Epidermal melanocyte (primary cell): ENCODE measurements at regions not wholly inside any gene's neighbourhood (a gene's known extent, or its start where the extent isn't known, plus 50 kb on each side); places are given as distances from the start of the nearest gene placed in this dataset.

Source experiments
- DNase-seq: peaks from one replicate; pipeline ENCODE4 v3.0.0; 2011; ENCODE audit warnings: low spot score; ENCODE audit not compliant: insufficient read length

DNA sequence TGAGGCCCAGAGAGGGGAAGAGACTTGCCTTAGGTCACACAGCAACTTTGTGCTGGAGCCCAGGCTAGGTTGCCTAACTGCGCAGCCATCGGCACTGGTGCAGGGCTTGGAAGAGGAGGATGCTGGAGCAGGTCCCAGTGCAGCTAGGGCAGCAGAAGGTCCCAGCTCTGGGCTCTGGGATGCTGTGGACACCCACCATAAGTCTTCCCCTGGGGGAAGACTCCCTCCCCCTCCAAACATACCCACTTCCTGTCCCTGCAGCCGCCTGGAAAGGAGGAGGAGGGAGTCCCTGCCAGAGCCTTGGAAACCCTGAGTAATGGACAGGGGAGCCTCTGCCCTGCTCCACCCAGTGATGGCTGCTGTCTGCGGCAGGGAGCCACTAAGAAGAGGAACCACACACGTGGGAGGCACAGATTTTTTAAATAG is 93.6 kb downstream of the NCR2 start:
- DNase-seq: no peak

DNA sequence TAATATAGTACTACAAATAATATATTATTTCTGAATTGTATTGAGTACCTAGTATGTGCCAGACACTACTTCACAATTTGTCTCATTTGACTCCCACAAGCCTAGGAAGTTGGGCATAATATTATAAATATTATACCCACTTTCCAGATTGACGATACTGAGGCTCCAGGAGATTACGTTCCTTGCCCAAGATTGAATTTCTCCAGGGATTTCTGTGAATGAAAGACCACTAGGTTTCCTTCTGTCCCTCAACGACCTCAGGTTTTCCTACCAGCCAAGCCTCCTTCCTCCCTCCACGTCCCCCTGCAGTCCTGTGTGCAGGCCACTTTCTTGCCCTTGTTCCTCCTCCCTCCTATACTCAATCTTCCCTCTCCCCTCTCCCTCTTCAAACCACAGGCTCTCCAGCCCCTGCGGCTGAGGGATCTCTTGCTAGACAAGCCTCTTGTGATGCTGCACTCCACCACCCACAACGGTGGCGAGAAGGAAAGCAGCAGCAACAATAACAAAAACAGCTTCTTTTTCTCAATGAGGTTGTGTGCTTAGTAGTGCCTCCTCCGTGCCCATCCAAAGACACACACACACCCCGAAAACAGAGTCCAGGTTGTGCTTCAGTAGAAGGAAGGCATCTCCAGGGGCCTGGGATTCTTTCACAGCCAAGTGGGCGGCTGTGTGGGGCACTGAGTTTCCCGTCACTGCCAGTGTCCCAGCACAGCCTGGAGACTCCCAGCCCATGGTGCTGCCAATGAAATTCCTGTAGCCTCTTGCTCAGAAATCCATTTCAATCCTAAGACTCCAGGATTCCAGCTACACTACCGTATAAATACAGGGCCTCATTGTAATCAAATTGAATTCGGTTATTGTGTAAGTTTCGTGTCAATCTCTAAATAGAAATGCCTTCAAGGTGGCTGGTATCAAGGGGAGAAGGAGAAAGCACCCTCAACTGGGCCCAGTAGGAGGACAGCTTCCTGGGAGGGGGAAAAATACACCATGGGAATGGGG is 94.4 kb downstream of the NCR2 start:
- DNase-seq: no peak

DNA sequence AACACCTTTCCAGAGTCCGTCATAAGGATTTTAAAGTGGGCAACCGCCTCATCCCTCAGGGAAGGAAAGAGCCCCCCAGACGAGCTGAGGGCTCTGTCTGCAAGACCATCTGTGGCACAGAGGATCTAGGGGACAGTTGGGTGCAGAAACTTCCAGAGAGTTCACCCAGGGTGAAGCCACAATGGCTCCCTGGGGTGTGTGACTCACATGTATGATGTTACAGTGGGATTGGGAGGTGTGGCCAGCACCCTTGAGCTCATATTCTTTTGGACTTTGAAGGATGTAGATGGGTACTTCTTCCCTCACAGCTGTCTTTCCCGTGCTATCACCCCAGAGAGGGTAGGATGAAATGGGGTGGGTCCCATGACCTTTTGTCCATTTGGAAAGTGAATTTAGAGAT is 95.5 kb downstream of the NCR2 start:
- DNase-seq: no peak

DNA sequence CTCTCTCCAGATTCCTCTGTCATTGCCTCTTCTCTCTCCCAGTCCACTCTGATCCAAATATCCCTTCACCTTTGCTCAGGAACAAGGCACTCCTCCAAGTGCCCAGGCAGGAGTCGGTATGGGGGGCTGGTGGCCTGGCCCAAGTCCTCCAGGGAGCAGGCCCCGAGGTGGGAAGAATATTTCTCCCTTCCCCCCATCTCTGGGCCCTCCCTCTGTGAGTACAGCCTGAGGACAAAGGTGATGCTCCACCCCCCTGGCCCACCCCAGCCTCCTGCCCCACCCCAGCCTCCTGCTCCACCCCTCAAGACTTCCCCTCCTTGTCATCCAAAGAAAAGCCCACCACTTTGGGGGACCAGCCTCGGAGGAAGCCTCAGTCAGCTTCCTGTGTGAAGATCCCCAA is 96.9 kb downstream of the NCR2 start:
- no peak for DNase-seq

DNA sequence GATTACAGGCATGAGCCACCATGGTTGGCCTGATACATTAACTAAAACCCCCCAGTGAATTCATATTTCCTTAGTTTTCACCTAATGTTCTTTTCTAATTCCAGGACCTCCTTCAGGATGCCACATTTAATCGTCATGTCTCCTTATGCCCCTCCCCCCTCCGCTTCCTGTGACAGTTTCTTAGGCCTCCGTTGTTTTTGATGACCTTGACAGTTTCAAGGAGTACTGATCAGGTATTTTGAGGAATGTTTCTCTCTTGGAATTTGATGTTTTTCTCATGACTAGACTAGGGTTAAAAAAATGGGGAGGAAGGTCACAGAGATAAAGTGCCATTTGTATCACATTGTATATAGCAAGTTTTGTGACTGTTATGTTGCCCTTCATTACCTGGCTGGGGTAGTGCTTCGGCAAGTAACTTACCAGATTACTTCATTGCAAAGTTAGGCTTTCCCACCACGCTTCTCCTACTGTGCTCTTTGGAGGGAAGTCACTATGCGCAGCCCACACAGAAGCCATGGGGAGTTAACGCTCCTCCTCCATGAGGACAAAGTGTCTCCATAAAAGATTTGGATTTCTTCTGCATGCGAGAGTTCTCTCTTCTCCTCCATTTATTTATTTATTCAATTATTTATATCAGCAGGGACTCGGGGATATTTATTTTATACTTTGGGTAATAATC is 99.5 kb downstream of the NCR2 start:
- DNase-seq: no peak

DNA sequence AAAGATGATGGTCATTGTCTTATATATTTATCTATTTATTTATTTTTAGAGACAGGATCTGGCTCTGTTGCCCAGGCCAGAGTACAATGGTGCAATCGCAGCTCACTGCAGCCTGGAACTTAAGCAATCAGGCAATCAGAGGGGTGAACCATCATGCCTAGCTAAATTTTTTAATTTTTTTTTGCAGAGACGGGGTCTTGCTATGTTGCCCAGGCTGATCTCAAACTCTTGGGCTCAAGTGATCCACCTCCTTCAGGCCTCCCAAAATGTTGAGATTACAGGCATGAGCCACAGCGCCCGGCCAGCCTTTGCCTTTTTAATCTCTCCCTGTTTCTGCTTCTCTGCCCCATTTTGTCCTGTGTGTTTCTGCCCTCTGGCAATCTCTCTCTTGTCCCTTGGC is 102.2 kb downstream of the NCR2 start:
- no peak for DNase-seq

DNA sequence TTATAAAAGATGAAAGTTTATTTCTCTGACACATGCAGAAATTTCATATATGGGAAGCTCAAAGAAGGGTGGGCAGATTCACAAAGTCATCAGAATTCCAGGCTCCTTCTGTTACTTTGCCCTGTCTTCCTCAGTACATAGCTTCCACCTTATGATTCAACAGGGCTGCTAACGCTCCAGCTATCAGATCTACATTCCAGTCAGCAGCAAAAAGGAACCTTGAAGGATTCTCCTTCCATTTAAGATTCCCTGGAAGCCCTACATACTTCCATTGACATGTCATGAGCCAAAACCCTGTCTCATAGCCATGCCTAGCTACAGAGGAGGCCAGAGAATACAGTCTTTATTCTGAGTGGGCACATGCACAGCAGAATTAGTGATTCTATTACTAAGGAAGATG is 103.3 kb downstream of the NCR2 start:
- no peak for DNase-seq

DNA sequence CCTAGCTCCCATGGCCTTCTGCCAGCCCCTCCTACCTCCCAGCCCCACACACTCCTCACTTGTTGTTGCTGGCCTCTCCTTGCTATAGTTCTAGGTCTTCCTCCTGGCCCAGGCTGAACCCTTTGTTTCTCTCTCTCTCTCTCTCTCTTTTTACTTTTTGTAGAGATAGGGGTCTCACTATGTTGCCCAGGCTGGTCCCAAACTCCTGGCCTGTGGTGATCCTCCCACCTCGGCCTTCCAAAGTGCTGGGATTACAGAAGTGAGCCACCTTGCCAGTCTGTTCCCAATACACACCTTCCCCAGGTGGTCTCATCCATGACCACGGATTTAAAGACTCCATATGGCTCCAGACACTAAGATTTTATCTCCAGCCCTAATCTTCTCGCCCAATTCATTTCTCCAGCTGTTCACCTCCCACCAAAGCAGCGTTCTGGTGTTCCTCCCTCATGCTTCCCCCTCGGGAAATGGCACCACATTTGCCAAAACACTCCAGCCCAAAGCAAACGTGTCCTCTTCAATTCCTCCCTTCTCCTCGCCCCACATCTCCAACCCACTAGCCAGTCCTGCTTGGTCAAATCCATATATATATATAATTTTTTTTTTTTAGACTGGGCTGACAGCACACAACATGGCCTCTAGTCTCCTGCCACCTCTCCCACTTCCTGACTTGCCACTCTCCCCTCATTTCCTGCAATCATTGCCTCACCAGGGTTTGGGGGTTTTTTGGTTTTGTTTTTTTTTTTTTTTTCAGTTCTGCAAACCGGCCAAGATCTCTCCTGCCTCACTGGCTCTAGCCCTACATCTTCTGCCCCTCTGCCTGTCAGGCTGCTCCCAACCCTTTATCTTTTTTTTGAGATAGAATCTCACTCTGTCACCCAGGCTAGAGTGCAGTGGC is 104.4 kb downstream of the NCR2 start:
- no peak for DNase-seq

DNA sequence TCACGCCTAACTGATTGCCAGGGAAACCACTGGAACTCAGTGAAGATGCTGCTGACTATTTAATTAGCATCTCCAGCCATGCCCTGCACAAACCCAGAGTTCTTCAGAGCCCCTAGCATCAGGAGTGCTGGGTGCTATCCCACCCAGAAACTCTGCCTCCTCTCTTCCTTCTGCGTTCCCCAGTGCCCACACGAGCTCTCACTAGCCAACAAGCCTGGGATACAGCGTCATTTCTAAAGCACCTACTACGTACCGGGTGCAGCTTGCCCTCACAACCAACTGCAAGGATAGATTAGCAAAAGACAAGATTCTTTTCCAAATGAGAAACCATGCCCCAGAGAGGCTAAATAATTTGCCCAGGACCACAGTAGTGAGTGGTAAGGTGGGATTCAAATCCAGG is 105.2 kb upstream of the FOXP4 start:
- DNase-seq: no peak

DNA sequence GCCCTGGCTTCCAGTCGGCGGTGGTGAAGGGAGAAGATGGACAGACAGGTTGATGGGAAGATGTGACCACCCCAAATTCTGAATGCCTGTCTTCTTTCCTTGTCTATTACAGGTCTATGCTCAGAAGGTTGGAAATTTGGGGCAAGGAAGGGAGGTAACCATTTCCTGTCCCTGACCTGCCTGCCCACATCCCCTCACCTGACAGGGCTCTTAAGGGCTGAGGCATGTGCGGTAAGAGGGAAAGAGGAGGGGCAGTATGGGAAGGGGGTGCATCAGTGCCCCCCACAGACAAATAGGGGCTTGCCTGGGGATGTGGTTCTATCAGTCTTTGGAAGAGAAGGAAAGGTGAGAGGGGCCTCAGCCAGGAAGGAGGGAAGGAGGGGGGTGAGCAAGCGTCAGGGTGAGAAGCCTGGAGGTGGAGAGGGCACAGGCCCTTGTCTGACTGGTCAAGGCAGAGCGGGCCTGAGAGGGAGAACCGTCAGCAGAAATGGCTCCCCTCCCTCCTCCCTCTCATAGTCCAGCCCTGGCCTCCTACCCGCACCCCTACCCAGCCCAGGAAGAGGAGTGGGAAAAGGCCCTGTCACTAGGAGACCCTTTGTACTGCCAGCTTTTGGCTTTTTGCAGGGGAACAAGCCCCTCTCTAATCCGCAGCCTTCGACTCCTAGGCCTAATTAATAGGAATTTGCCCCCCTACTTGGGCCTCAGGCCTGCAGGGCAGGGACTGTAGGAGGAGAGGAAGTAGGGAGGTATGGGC is 104.4 kb upstream of the FOXP4 start:
- DNase-seq: no peak

DNA sequence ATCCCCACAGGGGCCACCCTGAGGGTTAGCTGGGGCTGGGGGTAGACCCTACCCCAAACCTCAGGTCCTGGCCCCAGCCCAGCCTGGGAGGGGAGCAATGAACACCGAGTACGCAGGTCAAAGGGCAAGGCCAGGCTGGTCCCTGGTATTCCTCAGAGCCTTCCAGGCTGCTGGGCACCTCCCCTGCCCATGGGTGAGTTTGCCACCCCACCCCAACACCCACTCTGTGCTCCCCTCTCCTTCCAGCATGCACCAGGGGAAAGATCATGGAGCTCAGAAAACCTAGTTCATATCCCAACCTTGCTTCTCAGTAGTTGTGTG is 103.9 kb upstream of the FOXP4 start:
- no peak for DNase-seq

DNA sequence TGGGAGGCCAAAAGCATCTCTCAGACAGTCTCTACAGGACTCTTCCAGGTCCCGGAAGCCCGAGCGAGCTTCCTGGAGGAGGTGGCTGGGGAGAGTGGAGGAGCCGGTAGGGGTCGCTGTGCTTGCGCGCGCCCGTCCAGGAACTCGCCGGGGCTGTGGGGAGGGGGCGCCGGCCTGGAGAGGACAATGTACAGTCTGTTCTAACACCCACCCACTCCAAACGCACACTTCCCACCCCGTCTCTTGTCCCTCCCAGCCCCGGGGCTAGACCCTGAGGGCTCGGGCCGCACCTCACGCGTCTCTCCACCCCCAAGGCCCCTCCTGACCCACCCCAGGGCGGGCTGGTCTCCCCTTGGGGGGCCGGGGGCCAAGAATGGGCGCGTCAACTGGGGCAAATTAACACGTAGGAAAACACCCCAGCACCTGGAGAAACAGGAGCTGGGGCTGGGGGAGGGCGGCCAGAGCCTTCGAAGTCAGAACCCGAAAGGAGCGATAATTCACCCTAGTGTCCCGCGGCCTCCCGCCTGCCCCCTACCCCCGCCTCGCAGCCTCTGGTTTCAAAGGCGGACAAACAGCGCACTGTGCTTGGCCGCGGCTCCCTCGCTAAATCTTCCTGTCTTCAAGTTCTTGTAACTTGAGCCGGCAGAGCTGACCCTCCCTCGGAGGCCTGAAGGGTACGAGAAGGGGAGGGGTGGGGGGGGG is 103.2 kb upstream of the FOXP4 start:
- peak; percentile 41 for DNase-seq

DNA sequence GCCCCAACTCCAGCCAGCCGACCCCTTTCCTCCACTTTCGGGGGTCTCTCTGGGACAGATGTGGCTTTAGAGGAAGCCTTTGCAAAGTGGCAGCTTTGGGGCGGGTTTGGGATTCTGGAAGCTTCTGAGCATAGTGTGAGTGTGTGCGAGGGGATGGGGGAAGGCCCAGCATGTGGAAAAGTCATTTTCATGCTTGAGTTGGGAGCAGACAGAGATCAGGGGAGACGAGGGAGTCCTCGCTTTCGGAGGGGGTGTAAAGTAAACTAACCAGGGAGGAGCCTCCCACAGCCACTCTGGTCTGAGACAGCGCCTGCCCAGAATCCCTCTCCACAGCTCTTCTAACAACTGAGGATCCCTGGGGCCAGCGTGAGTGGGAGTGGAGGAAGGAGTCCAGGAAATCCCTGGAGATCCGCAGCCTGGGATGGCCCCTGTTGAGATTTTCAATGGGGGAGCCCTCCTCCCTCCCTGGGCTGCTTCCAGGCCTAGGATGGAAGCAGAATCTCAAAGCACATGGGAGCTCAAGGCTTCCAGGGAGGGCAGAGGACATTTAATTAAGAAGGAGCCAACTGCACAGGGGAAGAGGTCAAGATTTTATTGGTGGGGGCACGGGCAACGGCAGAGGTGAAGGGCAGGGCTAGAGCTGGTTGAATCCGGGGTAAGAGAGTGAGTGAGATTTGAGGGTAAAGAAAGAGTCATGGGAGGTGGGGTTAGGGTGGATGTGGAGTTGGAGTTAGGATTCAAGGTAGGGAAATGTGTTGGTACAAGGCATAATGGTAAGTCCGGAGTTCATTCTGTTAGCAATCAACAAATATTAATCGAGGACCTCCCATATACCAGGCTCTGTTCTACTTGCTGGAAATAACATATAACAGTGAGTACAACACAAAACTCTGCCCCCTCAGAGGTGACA is 102.3 kb upstream of the FOXP4 start:
- DNase-seq: no peak

DNA sequence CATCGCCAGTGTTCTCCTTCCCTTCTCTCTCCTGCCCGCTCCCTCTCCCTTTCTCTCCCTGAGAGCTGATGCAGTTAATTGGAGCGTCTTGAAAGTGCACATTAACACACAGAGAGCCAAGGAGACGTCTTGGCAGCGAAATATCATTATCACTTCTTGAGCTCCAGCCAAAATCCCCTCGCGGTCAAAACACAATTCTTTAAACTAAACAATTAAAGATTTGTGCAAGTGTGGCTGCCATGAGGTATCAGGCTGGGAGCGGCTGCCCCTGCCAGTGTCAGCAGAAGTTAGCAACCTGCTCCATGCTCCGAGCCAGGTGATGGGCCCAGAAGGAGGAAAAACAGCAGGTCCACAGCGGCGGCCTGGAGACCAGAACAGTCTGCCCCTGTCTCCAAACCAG is 100.9 kb upstream of the FOXP4 start:
- no peak for DNase-seq

DNA sequence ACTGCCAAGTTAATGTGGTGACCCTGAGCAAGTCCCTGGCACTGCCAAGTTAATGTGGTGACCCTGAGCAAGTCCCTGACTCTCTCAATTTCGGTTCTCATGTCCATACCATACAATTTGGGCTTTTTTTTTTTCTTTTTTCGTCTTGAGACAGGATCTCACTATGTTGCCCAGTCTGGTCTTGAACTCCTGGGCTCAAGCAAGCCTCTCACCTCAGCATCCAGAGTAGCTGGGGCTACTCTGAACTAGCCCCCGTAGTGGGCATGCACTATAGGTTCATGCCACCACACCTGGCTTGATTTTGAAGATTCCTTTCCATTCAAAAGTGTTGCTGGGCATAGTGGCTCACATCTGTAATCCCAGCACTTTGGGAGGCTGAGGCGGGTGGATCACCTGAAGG is 100.0 kb upstream of the FOXP4 start:
- DNase-seq: no peak

DNA sequence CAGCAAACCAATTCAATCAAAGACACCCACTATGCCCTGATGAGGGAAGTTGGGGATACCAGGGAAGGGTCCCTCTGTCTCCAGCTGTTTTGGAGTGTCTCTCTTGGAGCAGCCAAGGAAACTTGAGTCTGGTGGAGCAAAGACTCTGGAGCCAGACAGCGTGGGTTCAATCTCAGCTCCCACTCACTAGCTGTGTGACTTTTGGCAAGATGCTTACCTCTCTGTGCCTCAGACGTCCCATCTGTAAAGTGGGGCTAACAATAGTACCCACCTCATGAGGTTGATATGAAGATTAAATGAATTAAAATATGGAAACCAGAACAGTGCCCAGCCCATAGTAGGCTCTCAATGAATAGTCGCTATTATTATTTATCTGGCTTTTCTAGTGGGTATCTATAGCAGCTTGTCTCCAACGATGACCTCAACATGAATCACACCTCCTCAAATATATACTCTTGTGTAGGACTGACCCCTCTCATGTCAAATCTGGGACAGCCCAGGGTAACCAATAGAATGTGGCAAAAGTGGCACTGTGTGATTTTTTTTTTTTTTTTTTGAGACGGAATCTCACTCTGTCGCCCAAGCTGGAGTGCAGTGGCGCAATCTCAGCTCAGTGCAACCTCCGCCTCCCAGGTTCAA is 99.2 kb upstream of the FOXP4 start:
- no peak for DNase-seq

DNA sequence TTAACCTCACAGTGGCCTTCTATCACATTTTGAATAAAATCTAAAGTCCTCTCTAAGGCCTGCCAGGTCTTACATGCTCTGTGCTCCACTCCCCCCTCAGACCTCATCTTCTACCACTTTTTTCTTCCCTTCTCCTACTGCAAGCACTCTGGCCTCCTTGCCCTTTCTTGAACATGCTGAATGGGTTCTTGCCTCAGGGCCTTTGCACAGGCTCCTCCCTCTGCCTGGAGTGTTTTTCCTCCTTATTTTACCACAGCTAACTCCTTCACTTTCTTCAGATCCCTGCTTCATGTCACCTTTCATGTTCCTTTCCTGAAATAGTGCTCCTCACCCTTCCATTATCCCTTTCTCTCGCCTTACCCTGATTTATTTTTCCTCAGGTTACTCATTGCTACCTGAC is 97.9 kb upstream of the FOXP4 start:
- no peak for DNase-seq

DNA sequence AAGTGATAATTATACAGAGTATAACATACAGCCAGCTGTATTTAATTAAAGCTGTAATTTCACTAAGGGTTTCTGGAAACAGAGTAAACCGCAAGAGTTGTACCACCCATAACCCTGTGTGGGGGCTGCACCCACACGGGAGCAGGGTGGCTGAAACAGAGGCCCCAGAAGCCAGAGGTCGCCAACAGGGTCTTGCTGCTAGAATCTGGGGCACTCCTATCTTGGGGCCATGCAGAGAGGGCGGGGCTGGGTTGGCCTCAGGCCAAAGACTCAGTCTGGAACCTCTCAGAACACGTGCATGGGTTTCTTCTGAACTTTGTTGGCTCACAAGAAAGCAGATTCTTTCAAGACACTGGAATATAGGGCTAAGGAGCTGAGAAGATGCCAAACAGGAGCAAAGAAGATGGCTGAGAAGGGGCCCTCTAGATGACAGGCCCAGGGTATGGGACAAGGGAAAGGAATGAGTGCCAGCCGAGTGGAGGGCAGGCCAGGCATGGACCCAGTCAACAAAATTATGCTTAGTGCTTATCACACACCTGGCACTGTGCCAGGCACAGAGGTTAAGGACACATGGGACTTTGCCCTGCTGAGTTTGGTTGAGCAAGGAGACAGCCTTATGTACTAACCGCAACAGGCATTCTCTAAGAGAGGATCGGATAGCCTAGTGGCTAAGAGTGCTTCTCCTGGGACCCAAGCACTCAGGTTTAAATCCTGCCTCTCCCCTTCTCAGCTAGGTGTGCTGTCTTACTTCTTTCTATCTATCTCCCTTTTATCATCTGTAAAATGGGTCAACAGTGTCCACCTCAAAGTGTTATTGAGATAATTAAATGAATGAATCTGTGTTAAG is 96.6 kb upstream of the FOXP4 start:
- DNase-seq: no peak
